Right cardiac atrium (tissue), 5 donors: ENCODE measurements at regions not wholly inside any gene's neighbourhood (a gene's known extent, or its start where the extent isn't known, plus 50 kb on each side); places are given as distances from the start of the nearest gene placed in this dataset.
"Not testable (repeated sequence)": the region's sequence is repeated elsewhere in the genome, so short reads cannot be mapped to it uniquely, and the experiment has no call there.

Experiments
- ATAC-seq, 2 donors: fragments of 200-7000 bp; cut with Tn5 transposase; one replicate each; pipeline versions ENCODE4 v1.8.0 to v1.9.1; 2020; ENCODE audit warnings: moderate library complexity in 2 of 2, mild to moderate bottlenecking in 1 of 2
- DNase-seq, 3 donors: peaks; one replicate each; pipeline ENCODE4 v3.0.0-alpha.2; 2020
- H3K27ac ChIP-seq: one replicate; pipeline ENCODE4 v1.5.1; 2013; ENCODE audit warnings: mild to moderate bottlenecking, low read length, control low read depth, moderate library complexity
- H3K27me3 ChIP-seq: one replicate; pipeline ENCODE4 v1.6.1; 2013; ENCODE audit not compliant: control insufficient read depth, insufficient read depth
- H3K4me1 ChIP-seq: one replicate; pipeline ENCODE4 v1.6.1; 2013; ENCODE audit warnings: low read length; ENCODE audit not compliant: control insufficient read depth, insufficient read depth
- H3K4me3 ChIP-seq: one replicate; pipeline ENCODE4 v1.5.1; 2013; ENCODE audit warnings: low read length, control low read depth
- H3K9me3 ChIP-seq: one replicate; pipeline ENCODE4 v1.6.1; 2013; ENCODE audit warnings: low read length; ENCODE audit not compliant: control insufficient read depth
- WGBS: extraction: QIAGEN DNeasy Blood & Tissue Kit; methylation state at CpG from one replicate; pipeline ENCODE4 v1.1.7; 2013; 5-methylcytosine and 5-hydroxymethylcytosine counted together
- intact Hi-C, 4 donors: fragments of 100-400 bp; cut with DNase I; formaldehyde crosslinking; loops; one replicate each; pipeline versions ENCODE4 v1.11.0 to v1.14.0; 2022 to 2023
- donor health status: healthy with polysubstance abuse.
- donor health status: DM: no; HTN: yes; CAD: no.
- donor health status: DM: no; HTN: no; CAD: no.
- donor health status: DM: no; HTN: yes; CAD: no; lungs with severe emphysema.
- donor health status: DM: yes; HTN: yes; CAD: no.

- Histone ChIP-seq H3K4me1 (no peaks in the 10 kb centered on the region), H3K9me3 (no peaks in the 10 kb centered on the region), H3K27me3 (no peaks in the 10 kb centered on the region), H3K4me3 (no peak overlapping the region), H3K27ac (no peak overlapping the region)
- DNase-seq (no peak), ATAC-seq (no peak)
- WGBS, result 96% methylated on average over 1 of the region's 1 CpG
- intact Hi-C loops, result loop anchor here in 2 of 4 donors (5.0 to 10.0 kb wide), 2 partner anchors 611 to 613 kb away; no protein-coding TSS in a partner anchor
Observed at GRCh38 chr10:78657862-78658165, 411.0 kb upstream of the ZMIZ1 start.

- no peaks in the 10 kb centered on the region for H3K4me1 ChIP-seq
- H3K9me3 ChIP-seq, result no peaks in the 10 kb centered on the region
- H3K27me3 ChIP-seq, result no peaks in the 10 kb centered on the region
- H3K27ac ChIP-seq, result no peak overlapping the region
- intact Hi-C loops, result loop anchor here in 2 of 4 donors (5.0 to 10.0 kb wide), 2 partner anchors 612 to 614 kb away; no protein-coding TSS in a partner anchor
- ATAC-seq (no peak), DNase-seq (no peak)
- 87% methylated on average over 8 of the region's 8 CpGs for WGBS
- H3K4me3 ChIP-seq, result no peak overlapping the region
Observed at GRCh38 chr10:78658645-78659597, 409.8 kb upstream of the ZMIZ1 start.

- DNase-seq (no peak), ATAC-seq (no peak)
- Histone ChIP-seq H3K27me3 (no peaks in the 10 kb centered on the region), H3K4me1 (no peaks in the 10 kb centered on the region), H3K27ac (no peak overlapping the region), H3K4me3 (no peak overlapping the region), H3K9me3 (no peaks in the 10 kb centered on the region)
- intact Hi-C loops, result loop anchor here in 2 of 4 donors (5.0 to 10.0 kb wide), 2 partner anchors 612 to 615 kb away; no protein-coding TSS in a partner anchor
Observed at GRCh38 chr10:78659598-78659967, 409.2 kb upstream of the ZMIZ1 start.

GRCh38 chr10:78660446-78661106 is 408.2 kb upstream of the ZMIZ1 start:
- Histone ChIP-seq H3K9me3 (no peaks in the 10 kb centered on the region), H3K27me3 (no peaks in the 10 kb centered on the region), H3K4me1 (no peaks in the 10 kb centered on the region), H3K27ac (no peak overlapping the region), H3K4me3 (no peak overlapping the region)
- ATAC-seq (no peak), DNase-seq (no peak)
- intact Hi-C loops, result no loop called here
- WGBS, result 72% methylated on average over 7 of the region's 7 CpGs

GRCh38 chr10:78663721-78664120 is 405.0 kb upstream of the ZMIZ1 start:
- Histone ChIP-seq H3K27me3 (no peaks in the 10 kb centered on the region), H3K4me1 (no peaks in the 10 kb centered on the region), H3K4me3 (no peak overlapping the region), H3K9me3 (no peaks in the 10 kb centered on the region), H3K27ac (no peak overlapping the region)
- ATAC-seq, result no peak
- DNase-seq, result no peak
- 93% methylated on average over 4 of the region's 4 CpGs for WGBS
- intact Hi-C loops, result no loop called here

GRCh38 chr10:78664929-78665553 is 403.7 kb upstream of the ZMIZ1 start:
- H3K27me3 ChIP-seq, result no peaks in the 10 kb centered on the region
- ATAC-seq (no peak), DNase-seq (no peak)
- intact Hi-C loops, result no loop called here
- no peaks in the 10 kb centered on the region for H3K4me1 ChIP-seq
- no peak overlapping the region for H3K4me3 ChIP-seq
- H3K9me3 ChIP-seq, result no peaks in the 10 kb centered on the region
- 58% methylated on average over 4 of the region's 4 CpGs for WGBS
- H3K27ac ChIP-seq, result no peak overlapping the region

- Histone ChIP-seq H3K4me3 (no peak overlapping the region), H3K27ac (no peak overlapping the region), H3K9me3 (no peaks in the 10 kb centered on the region), H3K27me3 (no peaks in the 10 kb centered on the region), H3K4me1 (no peaks in the 10 kb centered on the region)
- intact Hi-C loops, result no loop called here
- no peak for DNase-seq
- WGBS, result 88% methylated on average over 4 of the region's 4 CpGs
- no peak for ATAC-seq
Observed at GRCh38 chr10:78672918-78673317, 395.8 kb upstream of the ZMIZ1 start.

GRCh38 chr10:78681141-78681540 is 387.6 kb upstream of the ZMIZ1 start:
- H3K4me3 ChIP-seq, H3K27me3 ChIP-seq, H3K4me1 ChIP-seq, DNase-seq, H3K27ac ChIP-seq, ATAC-seq, intact Hi-C loops, H3K9me3 ChIP-seq: not testable (repeated sequence)
- WGBS, result 96% methylated on average over 7 of the region's 7 CpGs

- intact Hi-C loops, DNase-seq, H3K27ac ChIP-seq, H3K4me3 ChIP-seq, H3K4me1 ChIP-seq, ATAC-seq, H3K9me3 ChIP-seq, H3K27me3 ChIP-seq: not testable (repeated sequence)
- 91% methylated on average over 10 of the region's 10 CpGs for WGBS
Observed at GRCh38 chr10:78681986-78682385, 386.8 kb upstream of the ZMIZ1 start.

- Histone ChIP-seq H3K27me3 (no peaks in the 10 kb centered on the region), H3K9me3 (no peaks in the 10 kb centered on the region), H3K27ac (no peak overlapping the region), H3K4me1 (no peaks in the 10 kb centered on the region), H3K4me3 (no peak overlapping the region)
- WGBS, result 87% methylated on average over 9 of the region's 9 CpGs
- intact Hi-C loops, result no loop called here
- DNase-seq (no peak), ATAC-seq (no peak)
Observed at GRCh38 chr10:78684947-78685346, 383.8 kb upstream of the ZMIZ1 start.

GRCh38 chr10:78685466-78686103 is 383.2 kb upstream of the ZMIZ1 start:
- intact Hi-C loops, result no loop called here
- ATAC-seq, result no peak
- no peaks in the 10 kb centered on the region for H3K9me3 ChIP-seq
- H3K4me3 ChIP-seq, result no peak overlapping the region
- H3K27me3 ChIP-seq, result no peaks in the 10 kb centered on the region
- 91% methylated on average over 7 of the region's 7 CpGs for WGBS
- H3K4me1 ChIP-seq, result no peaks in the 10 kb centered on the region
- no peak overlapping the region for H3K27ac ChIP-seq
- DNase-seq, result no peak
